ENCODE measurements at regions not wholly inside any gene's neighbourhood (a gene's known extent, or its start where the extent isn't known, plus 50 kb on each side); places are given as distances from the start of the nearest gene placed in this dataset.

- TF ChIP-seq EZH2phosphoT487 (conservative IDR thresholded peaks at IDR 0.05; ENCODE audit: low read length) = no peak
- TF ChIP-seq CTCF (IDR thresholded peaks at IDR 0.05; ENCODE audit: insufficient read depth, low read length, poor library complexity, severe bottlenecking) = no peak
- Histone ChIP-seq H4K20me1 (ENCODE audit: low read depth, low read length) (no peaks in the 10 kb centered on the region), H3K27ac (ENCODE audit: low read depth, low read length) (no peak overlapping the region), H2AFZ (ENCODE audit: low read depth, low read length, severe bottlenecking) (no peak overlapping the region), H3K36me3 (ENCODE audit: low read length) (no peaks in the 10 kb centered on the region), H3K9me3 (ENCODE audit: insufficient read depth, low read length) (no peaks in the 10 kb centered on the region), H3K79me2 (ENCODE audit: insufficient read depth, low read length) (no peaks in the 10 kb centered on the region), H3F3A (ENCODE audit: insufficient read depth) (no peaks in the 10 kb centered on the region), H3K4me3 (ENCODE audit: insufficient read depth, low read length, poor library complexity, severe bottlenecking) (no peak overlapping the region), H3K9me2 (replicated peaks; ENCODE audit: insufficient read depth, low read length) (no peaks in the 10 kb centered on the region), H3K4me2 (ENCODE audit: low read depth, low read length, poor library complexity, severe bottlenecking) (no peak overlapping the region), H3K27me3 (ENCODE audit: low read length) (no peaks in the 10 kb centered on the region), H3K9ac (ENCODE audit: low read length) (no peak overlapping the region)
These were observed 236.2 kb upstream of the THBS1 start for GRCh38 chr15:39344662-39345141.

DNA sequence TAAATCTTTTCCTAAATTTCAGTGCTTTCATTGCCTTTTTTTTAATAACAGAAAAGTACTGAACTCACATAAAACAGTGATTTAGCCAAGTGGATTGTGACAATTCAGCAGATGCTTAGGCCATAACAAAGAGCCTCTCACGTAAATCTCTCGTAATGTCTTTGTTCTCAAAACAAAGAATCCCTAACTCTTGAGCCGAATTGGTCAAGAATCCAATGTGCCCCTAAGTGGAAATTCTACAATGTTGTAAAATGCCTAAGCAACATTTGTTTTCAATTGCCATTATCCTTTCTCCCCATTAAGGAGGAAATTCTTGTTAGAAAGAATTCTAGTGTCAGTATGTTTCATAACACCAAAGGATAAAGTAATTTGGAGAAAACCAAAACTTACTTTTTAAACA lies 235.7 kb upstream of the THBS1 start:
- no peaks in the 10 kb centered on the region for H3K27me3 ChIP-seq (ENCODE audit: low read length)
- H3K4me2 ChIP-seq (ENCODE audit: low read depth, low read length, poor library complexity, severe bottlenecking) = no peak overlapping the region
- no peak overlapping the region for H2AFZ ChIP-seq (ENCODE audit: low read depth, low read length, severe bottlenecking)
- no peak for TF ChIP-seq CTCF (IDR thresholded peaks at IDR 0.05; ENCODE audit: insufficient read depth, low read length, poor library complexity, severe bottlenecking)
- no peak for TF ChIP-seq EZH2phosphoT487 (conservative IDR thresholded peaks at IDR 0.05; ENCODE audit: low read length)
- no peak overlapping the region for H3K9ac ChIP-seq (ENCODE audit: low read length)
- no peaks in the 10 kb centered on the region for H3F3A ChIP-seq (ENCODE audit: insufficient read depth)
- H3K36me3 ChIP-seq (ENCODE audit: low read length) = no peaks in the 10 kb centered on the region
- no peak overlapping the region for H3K27ac ChIP-seq (ENCODE audit: low read depth, low read length)
- H3K9me2 ChIP-seq (replicated peaks; ENCODE audit: insufficient read depth, low read length) = no peaks in the 10 kb centered on the region
- H3K4me3 ChIP-seq (ENCODE audit: insufficient read depth, low read length, poor library complexity, severe bottlenecking) = no peak overlapping the region
- no peaks in the 10 kb centered on the region for H3K79me2 ChIP-seq (ENCODE audit: insufficient read depth, low read length)
- no peaks in the 10 kb centered on the region for H3K9me3 ChIP-seq (ENCODE audit: insufficient read depth, low read length)
- H4K20me1 ChIP-seq (ENCODE audit: low read depth, low read length) = no peaks in the 10 kb centered on the region

DNA sequence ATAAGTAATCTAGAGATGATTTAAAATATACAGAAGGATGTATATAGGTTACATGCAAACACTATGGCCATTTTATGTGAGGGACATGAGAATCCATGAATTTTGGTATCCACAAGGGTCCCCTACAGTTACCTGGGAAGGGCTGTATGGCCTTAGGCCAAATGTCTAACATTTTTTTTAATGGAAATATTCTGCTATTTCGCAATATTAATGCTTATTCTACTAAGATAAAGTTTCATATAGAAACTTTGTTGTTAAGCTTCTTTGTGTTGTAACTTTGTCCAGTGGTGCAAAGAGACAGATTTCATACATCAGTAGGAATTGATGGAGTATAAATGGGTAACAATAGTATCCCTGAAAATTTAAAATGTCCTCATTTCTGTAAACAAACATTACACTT lies 233.4 kb upstream of the THBS1 start:
- Histone ChIP-seq H3K27me3 (ENCODE audit: low read length) (no peaks in the 10 kb centered on the region), H4K20me1 (ENCODE audit: low read depth, low read length) (no peaks in the 10 kb centered on the region), H3K36me3 (ENCODE audit: low read length) (no peaks in the 10 kb centered on the region), H3K4me3 (ENCODE audit: insufficient read depth, low read length, poor library complexity, severe bottlenecking) (no peak overlapping the region), H3F3A (ENCODE audit: insufficient read depth) (no peaks in the 10 kb centered on the region), H3K9me3 (ENCODE audit: insufficient read depth, low read length) (no peaks in the 10 kb centered on the region), H3K27ac (ENCODE audit: low read depth, low read length) (no peak overlapping the region), H2AFZ (ENCODE audit: low read depth, low read length, severe bottlenecking) (no peak overlapping the region), H3K9me2 (replicated peaks; ENCODE audit: insufficient read depth, low read length) (no peaks in the 10 kb centered on the region), H3K9ac (ENCODE audit: low read length) (no peak overlapping the region), H3K4me2 (ENCODE audit: low read depth, low read length, poor library complexity, severe bottlenecking) (no peak overlapping the region), H3K79me2 (ENCODE audit: insufficient read depth, low read length) (no peaks in the 10 kb centered on the region)
- no peak for TF ChIP-seq CTCF (IDR thresholded peaks at IDR 0.05; ENCODE audit: insufficient read depth, low read length, poor library complexity, severe bottlenecking)

- H3K9ac ChIP-seq (ENCODE audit: low read length) = no peak overlapping the region
- H3K4me3 ChIP-seq (ENCODE audit: insufficient read depth, low read length, poor library complexity, severe bottlenecking) = no peak overlapping the region
- H3K9me2 ChIP-seq (replicated peaks; ENCODE audit: insufficient read depth, low read length) = no peaks in the 10 kb centered on the region
- no peaks in the 10 kb centered on the region for H4K20me1 ChIP-seq (ENCODE audit: low read depth, low read length)
- H3K27ac ChIP-seq (ENCODE audit: low read depth, low read length) = no peak overlapping the region
- H2AFZ ChIP-seq (ENCODE audit: low read depth, low read length, severe bottlenecking) = no peak overlapping the region
- H3K9me3 ChIP-seq (ENCODE audit: insufficient read depth, low read length) = no peaks in the 10 kb centered on the region
- H3K27me3 ChIP-seq (ENCODE audit: low read length) = no peaks in the 10 kb centered on the region
- H3F3A ChIP-seq (ENCODE audit: insufficient read depth) = no peaks in the 10 kb centered on the region
- TF ChIP-seq EZH2phosphoT487 (conservative IDR thresholded peaks at IDR 0.05; ENCODE audit: low read length) (no peak), CTCF (IDR thresholded peaks at IDR 0.05; ENCODE audit: insufficient read depth, low read length, poor library complexity, severe bottlenecking) (no peak)
- no peak overlapping the region for H3K4me2 ChIP-seq (ENCODE audit: low read depth, low read length, poor library complexity, severe bottlenecking)
- no peaks in the 10 kb centered on the region for H3K79me2 ChIP-seq (ENCODE audit: insufficient read depth, low read length)
- no peaks in the 10 kb centered on the region for H3K36me3 ChIP-seq (ENCODE audit: low read length)
These were observed 230.1 kb upstream of the THBS1 start for GRCh38 chr15:39350785-39351184.

All from SU-DHL-6 (cell line).